HepG2 (cell line): ENCODE measurements at regions not wholly inside any gene's neighbourhood (a gene's known extent, or its start where the extent isn't known, plus 50 kb on each side); places are given as distances from the start of the nearest gene placed in this dataset.

Source experiments
- ARHGAP35 ChIP-seq: sonication (generic); formaldehyde crosslinking; IDR thresholded peaks from 2 replicates; pipeline ENCODE4 v1.9.0; 2022; ENCODE audit warnings: mild to moderate bottlenecking, inconsistent platforms, moderate library complexity, missing genetic modification reagents, borderline replicate concordance
- ATF6 ChIP-seq: sonication (generic); formaldehyde crosslinking; conservative IDR thresholded peaks from 2 replicates; pipeline ENCODE4 v1.4.0; 2020; ENCODE audit warnings: missing genetic modification reagents
- BRCA1 ChIP-seq: sonication (generic); formaldehyde crosslinking; IDR thresholded peaks from 2 replicates; pipeline ENCODE4 v1.4.0; 2020; ENCODE audit warnings: missing genetic modification reagents
- GZF1 ChIP-seq: sonication (generic); formaldehyde crosslinking; IDR thresholded peaks from 2 replicates; pipeline ENCODE4 v1.5.1; 2020; ENCODE audit warnings: mild to moderate bottlenecking, missing genetic modification reagents
- HNRNPK ChIP-seq: fragments of 200-400 bp; formaldehyde crosslinking; IDR thresholded peaks from 2 replicates; pipeline ENCODE4 v1.6.1; 2018; ENCODE audit warnings: low read length, low read depth, moderate library complexity, mild to moderate bottlenecking; ENCODE audit not compliant: poor library complexity, severe bottlenecking
- HNRNPL ChIP-seq: fragments of 200-400 bp; formaldehyde crosslinking; IDR thresholded peaks from 2 replicates; pipeline ENCODE4 v1.6.1; 2017; ENCODE audit warnings: mild to moderate bottlenecking, low read depth, low read length
- MXD1 ChIP-seq: sonication (generic); formaldehyde crosslinking; IDR thresholded peaks from 2 replicates; pipeline ENCODE4 v1.4.0; 2020; ENCODE audit warnings: mild to moderate bottlenecking, missing genetic modification reagents
- NCOA5 ChIP-seq: sonication (generic); formaldehyde crosslinking; IDR thresholded peaks from 2 replicates; pipeline ENCODE4 v1.4.0; 2020; ENCODE audit warnings: missing genetic modification reagents
- NFE2 ChIP-seq: sonication (generic); formaldehyde crosslinking; IDR thresholded peaks from 2 replicates; pipeline ENCODE4 v1.4.0; 2020; ENCODE audit warnings: missing genetic modification reagents
- PHB2 ChIP-seq: fragments of 450-650 bp; IDR thresholded peaks from 2 replicates; pipeline ENCODE4 v1.6.1; 2018; ENCODE audit not compliant: partially characterized antibody
- SP140L ChIP-seq: sonication (generic); formaldehyde crosslinking; IDR thresholded peaks from 2 replicates; pipeline ENCODE4 v1.4.0; 2020; ENCODE audit warnings: missing genetic modification reagents, borderline replicate concordance
- SP5 ChIP-seq: IDR thresholded peaks from 2 replicates; pipeline ENCODE4 v1.6.1; 2016; ENCODE audit warnings: low read depth, borderline replicate concordance
- SRSF4 ChIP-seq: fragments of 200-400 bp; formaldehyde crosslinking; IDR thresholded peaks from one replicate; pipeline ENCODE4 v1.6.1; 2018; ENCODE audit warnings: mild to moderate bottlenecking, low read depth, low read length, moderate library complexity; ENCODE audit not compliant: poor library complexity, severe bottlenecking
- SSRP1 ChIP-seq: IDR thresholded peaks from 2 replicates; pipeline ENCODE4 v1.6.1; 2016; ENCODE audit warnings: control low read depth
- TCF12 ChIP-seq, 2 experiments: fragments of 450-650 bp in 1 of 2; sonication (generic) in 1 of 2; formaldehyde crosslinking in 1 of 2; IDR thresholded peaks; 2 replicates each; pipeline versions ENCODE4 v1.6.1 to v1.8.0; 2017 to 2022; ENCODE audit warnings: antibody characterized with exemption in 1 of 2, mild to moderate bottlenecking in 1 of 2, missing genetic modification reagents in 1 of 2, moderate library complexity in 1 of 2
- ZBTB34 ChIP-seq: sonication (generic); formaldehyde crosslinking; IDR thresholded peaks from 2 replicates; pipeline ENCODE4 v1.8.0; 2022; ENCODE audit warnings: mild to moderate bottlenecking, missing genetic modification reagents
- ZNF512B ChIP-seq: sonication (generic); formaldehyde crosslinking; IDR thresholded peaks from 2 replicates; pipeline ENCODE4 v1.5.1; 2020; ENCODE audit warnings: missing genetic modification reagents, mild to moderate bottlenecking, borderline replicate concordance
- ZNF557 ChIP-seq: sonication (generic); formaldehyde crosslinking; IDR thresholded peaks from 2 replicates; pipeline ENCODE4 v1.4.0; 2020; ENCODE audit warnings: missing genetic modification reagents
- ZSCAN9 ChIP-seq: IDR thresholded peaks from 2 replicates; pipeline ENCODE4 v1.6.1; 2016; ENCODE audit warnings: borderline replicate concordance

GRCh38 chr5:139742173-139742903 is 53.3 kb upstream of the PSD2 start (continued):
- no peak for TF ChIP-seq ZNF512B (CRISPR knock-in tag)
- TF ChIP-seq ZNF557 = no peak
- TF ChIP-seq SP5 (CRISPR knock-in tag) = 0 out of 2 replicates have a peak, but pooled peaks have one; percentile 12
- no peak for TF ChIP-seq ZSCAN9 (CRISPR knock-in tag)
- no peak for TF ChIP-seq SP140L (CRISPR knock-in tag)
- TF ChIP-seq TCF12 (IDR thresholded peaks at IDR 0.05) = no peak
- no peak for TF ChIP-seq TCF12 (CRISPR knock-in tag; IDR thresholded peaks at IDR 0.05)
- TF ChIP-seq ZBTB34 (CRISPR knock-in tag) = no peak
- TF ChIP-seq SRSF4 = no peak
- 0 out of 2 replicates have a peak, but pooled peaks have one; percentile 76 for TF ChIP-seq ARHGAP35 (CRISPR knock-in tag)
- TF ChIP-seq HNRNPL = no peak
- no peak for TF ChIP-seq NCOA5 (CRISPR knock-in tag)
- 0 out of 2 replicates have a peak, but pooled peaks have one; percentile 57 for TF ChIP-seq SSRP1 (CRISPR knock-in tag)
- TF ChIP-seq MXD1 (CRISPR knock-in tag) = peak; percentile 73; the same call in 1 of the 2 replicates
- no peak for TF ChIP-seq PHB2
- no peak for TF ChIP-seq ATF6
- TF ChIP-seq GZF1 (CRISPR knock-in tag) = no peak
- 0 out of 2 replicates have a peak, but pooled peaks have one; percentile 28 for TF ChIP-seq BRCA1 (CRISPR knock-in tag)
- no peak for TF ChIP-seq NFE2 (CRISPR knock-in tag)
- no peak for TF ChIP-seq HNRNPK
